ENCODE measurements at regions not wholly inside any gene's neighbourhood (a gene's known extent, or its start where the extent isn't known, plus 50 kb on each side); places are given as distances from the start of the nearest gene placed in this dataset.

DNA sequence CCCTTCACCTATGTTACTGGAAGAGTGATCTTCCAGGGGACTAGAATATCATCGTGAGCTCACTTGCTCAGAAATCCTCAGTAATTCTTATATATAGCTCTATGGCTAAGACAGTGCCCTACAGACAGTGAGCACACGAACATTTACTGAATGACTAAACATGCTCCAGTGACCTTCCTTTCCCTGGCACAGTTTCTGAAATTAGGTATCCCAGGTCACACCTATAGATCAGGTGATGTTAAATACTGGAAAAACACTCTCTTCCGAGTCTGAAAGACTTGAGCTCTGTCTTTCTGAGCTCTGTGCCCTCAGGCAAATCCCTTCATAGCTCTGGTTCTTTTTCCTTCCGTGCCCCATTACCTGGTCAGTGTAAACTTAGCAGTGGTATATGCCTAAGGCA is 239.4 kb upstream of the LRIG1 start:
- no peak for TF ChIP-seq YY1 (IDR thresholded peaks at IDR 0.05; ENCODE audit: low read depth)
- TF ChIP-seq EP300 (IDR thresholded peaks at IDR 0.05; ENCODE audit: borderline replicate concordance): no peak
- TF ChIP-seq RAD21 (IDR thresholded peaks at IDR 0.05; ENCODE audit: low read depth): no peak
- no peak for TF ChIP-seq USF1 (IDR thresholded peaks at IDR 0.05)
- TF ChIP-seq CEBPB (IDR thresholded peaks at IDR 0.05): no peak
- no peak for TF ChIP-seq REST (IDR thresholded peaks at IDR 0.05; ENCODE audit: low read depth)
- no peak for TF ChIP-seq EGR1 (IDR thresholded peaks at IDR 0.05)

Data from Ishikawa (cell line).